ENCODE measurements at regions not wholly inside any gene's neighbourhood (a gene's known extent, or its start where the extent isn't known, plus 50 kb on each side); places are given as distances from the start of the nearest gene placed in this dataset.

DNA sequence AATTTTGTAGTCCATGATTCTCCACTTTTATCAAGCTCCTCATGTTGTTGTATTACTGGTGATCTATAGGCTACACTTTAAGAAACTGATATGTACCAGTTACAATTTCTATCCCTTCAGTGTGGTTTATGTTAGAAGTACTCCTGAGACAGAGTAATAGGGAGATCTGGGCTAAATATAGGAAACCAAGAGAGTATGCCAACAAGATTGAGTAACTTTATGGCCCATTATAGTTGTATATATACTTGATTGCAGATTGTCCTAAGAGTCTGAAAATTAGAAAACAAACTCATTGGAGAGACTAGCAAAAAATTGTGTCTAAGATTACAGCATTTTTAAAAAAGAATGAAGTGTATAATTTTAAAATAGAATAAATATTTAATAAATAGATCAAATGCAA, 605.6 kb downstream of the XIRP2 start:
- Histone ChIP-seq H3K36me3 (replicated peaks; ENCODE audit: low read depth, low read length) (no peaks in the 10 kb centered on the region), H2AFZ (ENCODE audit: low read depth, low read length) (no peak overlapping the region), H3K9me3 (ENCODE audit: insufficient read depth, low read length) (no peaks in the 10 kb centered on the region), H3K4me1 (ENCODE audit: low read length) (peaks cover 3% of the 10 kb centered on the region), H3K27ac (ENCODE audit: low read length) (no peak overlapping the region), H3K4me3 (ENCODE audit: low read length) (no peak overlapping the region), H3K27me3 (ENCODE audit: low read depth, low read length) (no peaks in the 10 kb centered on the region), H3K79me2 (ENCODE audit: low read length) (no peaks in the 10 kb centered on the region), H3K4me2 (ENCODE audit: low read length) (no peak overlapping the region), H3K9ac (ENCODE audit: low read length) (no peak overlapping the region), H4K20me1 (ENCODE audit: insufficient read depth, low read length) (no peaks in the 10 kb centered on the region)
- TF ChIP-seq CTCF (IDR thresholded peaks at IDR 0.05; ENCODE audit: low read depth, low read length) (no peak), EZH2phosphoT487 (IDR thresholded peaks at IDR 0.05; ENCODE audit: low read depth) (no peak)

DNA sequence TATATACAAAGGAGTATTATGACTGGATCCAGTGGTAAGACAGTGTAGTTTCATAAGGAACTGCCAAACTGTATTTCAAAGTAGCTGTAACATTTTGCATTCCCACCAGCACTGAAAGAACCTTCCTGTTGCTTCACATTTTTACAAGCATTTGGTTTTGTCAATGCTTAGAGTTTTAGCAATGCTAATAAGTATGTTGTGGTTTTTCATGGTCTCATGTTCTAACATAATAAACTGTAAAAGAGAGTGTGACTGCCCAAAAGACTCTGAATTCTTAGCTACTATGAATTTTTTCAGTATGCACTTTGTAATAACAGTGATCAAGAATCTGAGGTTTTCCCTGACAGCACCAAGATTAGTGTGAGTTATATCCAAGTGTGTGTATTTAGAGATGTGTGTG, 604.2 kb downstream of the XIRP2 start:
- Histone ChIP-seq H3K4me2 (ENCODE audit: low read length) (no peak overlapping the region), H3K27ac (ENCODE audit: low read length) (no peak overlapping the region), H3K4me1 (ENCODE audit: low read length) (peaks cover 3% of the 10 kb centered on the region), H3K79me2 (ENCODE audit: low read length) (no peaks in the 10 kb centered on the region), H3K27me3 (ENCODE audit: low read depth, low read length) (no peaks in the 10 kb centered on the region), H4K20me1 (ENCODE audit: insufficient read depth, low read length) (no peaks in the 10 kb centered on the region), H3K36me3 (replicated peaks; ENCODE audit: low read depth, low read length) (no peaks in the 10 kb centered on the region), H3K4me3 (ENCODE audit: low read length) (no peak overlapping the region), H2AFZ (ENCODE audit: low read depth, low read length) (no peak overlapping the region), H3K9ac (ENCODE audit: low read length) (no peak overlapping the region), H3K9me3 (ENCODE audit: insufficient read depth, low read length) (no peaks in the 10 kb centered on the region)
- TF ChIP-seq CTCF (IDR thresholded peaks at IDR 0.05; ENCODE audit: low read depth, low read length) (no peak), EZH2phosphoT487 (IDR thresholded peaks at IDR 0.05; ENCODE audit: low read depth) (no peak)

DNA sequence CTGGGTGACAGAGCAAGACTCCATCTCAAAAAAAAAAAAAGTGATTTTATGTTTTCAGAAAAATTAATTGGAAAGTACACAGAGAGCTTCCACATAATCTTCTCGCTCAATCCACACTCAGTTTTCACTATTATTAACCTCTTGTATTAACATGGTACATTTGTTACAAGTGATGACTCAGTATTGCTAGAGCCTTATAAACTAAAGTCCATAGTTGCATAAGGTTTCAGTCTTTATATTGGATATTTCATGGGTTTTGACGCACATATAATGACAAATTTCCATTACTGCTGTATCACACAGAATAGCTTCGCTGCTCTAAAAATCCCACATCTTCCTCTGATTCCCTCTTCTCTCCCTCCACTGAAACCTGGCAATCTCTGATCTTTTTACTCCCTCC, 603.5 kb downstream of the XIRP2 start:
- Histone ChIP-seq H3K27me3 (ENCODE audit: low read depth, low read length) (no peaks in the 10 kb centered on the region), H3K36me3 (replicated peaks; ENCODE audit: low read depth, low read length) (no peaks in the 10 kb centered on the region), H3K4me3 (ENCODE audit: low read length) (no peak overlapping the region), H3K4me1 (ENCODE audit: low read length) (peaks cover 3% of the 10 kb centered on the region), H3K4me2 (ENCODE audit: low read length) (no peak overlapping the region), H4K20me1 (ENCODE audit: insufficient read depth, low read length) (no peaks in the 10 kb centered on the region), H3K27ac (ENCODE audit: low read length) (no peak overlapping the region), H3K9me3 (ENCODE audit: insufficient read depth, low read length) (no peaks in the 10 kb centered on the region), H3K9ac (ENCODE audit: low read length) (no peak overlapping the region), H2AFZ (ENCODE audit: low read depth, low read length) (no peak overlapping the region), H3K79me2 (ENCODE audit: low read length) (no peaks in the 10 kb centered on the region)
- TF ChIP-seq CTCF (IDR thresholded peaks at IDR 0.05; ENCODE audit: low read depth, low read length): no peak

- Histone ChIP-seq H3K79me2 (ENCODE audit: low read length) (no peaks in the 10 kb centered on the region), H3K4me3 (ENCODE audit: low read length) (no peak overlapping the region), H3K27me3 (ENCODE audit: low read depth, low read length) (no peaks in the 10 kb centered on the region), H3K4me2 (ENCODE audit: low read length) (no peak overlapping the region), H4K20me1 (ENCODE audit: insufficient read depth, low read length) (no peaks in the 10 kb centered on the region), H3K4me1 (ENCODE audit: low read length) (peaks cover 3% of the 10 kb centered on the region), H2AFZ (ENCODE audit: low read depth, low read length) (no peak overlapping the region), H3K36me3 (replicated peaks; ENCODE audit: low read depth, low read length) (no peaks in the 10 kb centered on the region), H3K27ac (ENCODE audit: low read length) (no peak overlapping the region), H3K9ac (ENCODE audit: low read length) (no peak overlapping the region), H3K9me3 (ENCODE audit: insufficient read depth, low read length) (no peaks in the 10 kb centered on the region)
- no peak for TF ChIP-seq CTCF (IDR thresholded peaks at IDR 0.05; ENCODE audit: low read depth, low read length)
- no peak for TF ChIP-seq EZH2phosphoT487 (IDR thresholded peaks at IDR 0.05; ENCODE audit: low read depth)
Observed at GRCh38 chr2:167490455-167490854, 602.2 kb downstream of the XIRP2 start.

Measured in OCI-LY3 (cell line).